H9 (cell line): ENCODE measurements at regions not wholly inside any gene's neighbourhood (a gene's known extent, or its start where the extent isn't known, plus 50 kb on each side); places are given as distances from the start of the nearest gene placed in this dataset.

Experiments
- DNase-seq: peaks from one replicate; pipeline ENCODE4 v3.0.0-alpha.2; 2017
- H2AFZ ChIP-seq: one replicate; pipeline ENCODE4 v1.6.1; 2013; ENCODE audit warnings: mild to moderate bottlenecking, low read length, control low read depth, moderate library complexity
- H2AK5ac ChIP-seq: 2 replicates; pipeline ENCODE4 v1.6.1; 2013; ENCODE audit warnings: low read length, control low read depth, mixed read lengths; ENCODE audit not compliant: insufficient read length
- H2BK120ac ChIP-seq: one replicate; pipeline ENCODE4 v1.6.1; 2013; ENCODE audit warnings: low read depth, mild to moderate bottlenecking, low read length, control low read depth, inconsistent platforms; ENCODE audit not compliant: poor library complexity, severe bottlenecking
- H2BK12ac ChIP-seq: 2 replicates; pipeline ENCODE4 v1.6.1; 2013; ENCODE audit warnings: low read length, control low read depth, mixed read lengths, low read depth; ENCODE audit not compliant: insufficient read length
- H2BK15ac ChIP-seq: 2 replicates; pipeline ENCODE4 v1.6.1; 2013; ENCODE audit warnings: low read depth, low read length, control low read depth
- H2BK20ac ChIP-seq: one replicate; pipeline ENCODE4 v1.6.1; 2013; ENCODE audit warnings: low read depth, mild to moderate bottlenecking, low read length, control low read depth, inconsistent platforms; ENCODE audit not compliant: poor library complexity, severe bottlenecking
- H2BK5ac ChIP-seq: 2 replicates; pipeline ENCODE4 v1.6.1; 2013; ENCODE audit warnings: low read length, control low read depth, mixed read lengths; ENCODE audit not compliant: insufficient read length
- H3K14ac ChIP-seq: 2 replicates; pipeline ENCODE4 v1.6.1; 2013; ENCODE audit warnings: low read length, control low read depth; ENCODE audit not compliant: insufficient read depth
- H3K18ac ChIP-seq: 2 replicates; pipeline ENCODE4 v1.6.1; 2013; ENCODE audit warnings: low read depth, mild to moderate bottlenecking, mixed read lengths, low read length, control low read depth; ENCODE audit not compliant: insufficient read length
- H3K23ac ChIP-seq: 2 replicates; pipeline ENCODE4 v1.6.1; 2013; ENCODE audit warnings: low read length, control low read depth, mixed read lengths, low read depth; ENCODE audit not compliant: insufficient read length
- H3K23me2 ChIP-seq: 2 replicates; pipeline ENCODE4 v1.6.1; 2013; ENCODE audit warnings: low read depth, mild to moderate bottlenecking, mixed read lengths, low read length, control low read depth; ENCODE audit not compliant: insufficient read length, poor library complexity, severe bottlenecking
- H3K27ac ChIP-seq: 2 replicates; pipeline ENCODE4 v1.5.1; 2013; ENCODE audit warnings: low read length, control low read depth, mixed read lengths, low read depth; ENCODE audit not compliant: insufficient read length
- H3K27me3 ChIP-seq: 2 replicates; pipeline ENCODE4 v1.6.1; 2013; ENCODE audit warnings: low read length, control low read depth, inconsistent platforms; ENCODE audit not compliant: insufficient read depth
- H3K4ac ChIP-seq: 2 replicates; pipeline ENCODE4 v1.6.1; 2013; ENCODE audit warnings: low read depth, mild to moderate bottlenecking, control low read depth, inconsistent platforms, low read length, moderate library complexity
- H3K4me1 ChIP-seq: 2 replicates; pipeline ENCODE4 v1.6.1; 2013; ENCODE audit warnings: low read length, control low read depth, inconsistent platforms; ENCODE audit not compliant: insufficient read depth
- H3K4me2 ChIP-seq: 2 replicates; pipeline ENCODE4 v1.6.1; 2013; ENCODE audit warnings: low read length, control low read depth, mixed read lengths; ENCODE audit not compliant: insufficient read length, insufficient read depth
- H3K56ac ChIP-seq: 2 replicates; pipeline ENCODE4 v1.6.1; 2013; ENCODE audit warnings: low read depth, mild to moderate bottlenecking, mixed read lengths, low read length, control low read depth; ENCODE audit not compliant: insufficient read length
- H3K79me1 ChIP-seq: 2 replicates; pipeline ENCODE4 v1.6.1; 2013; ENCODE audit warnings: low read depth, mild to moderate bottlenecking, moderate library complexity, low read length, control low read depth, inconsistent platforms; ENCODE audit not compliant: insufficient read depth, poor library complexity, severe bottlenecking
- H3K79me2 ChIP-seq: 2 replicates; pipeline ENCODE4 v1.6.1; 2013; ENCODE audit warnings: low read length, control low read depth, inconsistent platforms; ENCODE audit not compliant: insufficient read depth
- H3K9ac ChIP-seq: 2 replicates; pipeline ENCODE4 v1.6.1; 2013; ENCODE audit warnings: low read length, control low read depth, mixed read lengths; ENCODE audit not compliant: insufficient read length; ENCODE audit errors: extremely low read depth
- H3K9me3 ChIP-seq: one replicate; pipeline ENCODE4 v1.6.1; 2013; ENCODE audit warnings: low read depth, low read length, inconsistent platforms; ENCODE audit not compliant: control insufficient read depth
- H3T11ph ChIP-seq: one replicate; pipeline ENCODE4 v1.6.1; 2013; ENCODE audit warnings: mild to moderate bottlenecking, low read length, control low read depth, inconsistent platforms
- H4K20me1 ChIP-seq: one replicate; pipeline ENCODE4 v1.6.1; 2013; ENCODE audit not compliant: control insufficient read depth, insufficient read length, insufficient read depth
- H4K5ac ChIP-seq: 2 replicates; pipeline ENCODE4 v1.6.1; 2013; ENCODE audit warnings: low read depth, mild to moderate bottlenecking, mixed read lengths, low read length, control low read depth; ENCODE audit not compliant: insufficient read length
- H4K8ac ChIP-seq: replicated peaks from 2 replicates; pipeline ENCODE4 v1.6.1; 2013; ENCODE audit warnings: low read length, control low read depth, mixed read lengths, low read depth; ENCODE audit not compliant: insufficient read length
- H4K91ac ChIP-seq: 2 replicates; pipeline ENCODE4 v1.6.1; 2013; ENCODE audit warnings: low read depth, mild to moderate bottlenecking, moderate library complexity, mixed read lengths, low read length, control low read depth; ENCODE audit not compliant: insufficient read length
- H3K27ac Mint-ChIP-seq, 3 experiments: 2 replicates in 2 of 3; 3 replicates in 1 of 3; pipeline ENCODE4 v1.8.0; 2020 to 2021; ENCODE audit warnings: mixed read lengths in 3 of 3, mild to moderate bottlenecking in 1 of 3, moderate library complexity in 1 of 3
- H3K27me3 Mint-ChIP-seq: 2 replicates; pipeline ENCODE4 v1.8.0; 2021; ENCODE audit warnings: low read depth, mild to moderate bottlenecking, moderate library complexity, mixed read lengths
- H3K36me3 Mint-ChIP-seq, 3 experiments: 2 replicates in 2 of 3; 3 replicates in 1 of 3; pipeline ENCODE4 v1.8.0; 2020 to 2021; ENCODE audit warnings: low read depth in 3 of 3, mixed read lengths in 3 of 3; ENCODE audit not compliant: insufficient read depth in 1 of 3
- H3K4me1 Mint-ChIP-seq, 2 experiments: 2 replicates each; pipeline ENCODE4 v1.8.0; 2020; ENCODE audit warnings: mixed read lengths in 2 of 2
- H3K4me3 Mint-ChIP-seq, 2 experiments: 2 replicates in 1 of 2; 3 replicates in 1 of 2; pipeline ENCODE4 v1.8.0; 2020 to 2021; ENCODE audit warnings: mild to moderate bottlenecking in 2 of 2, mixed read lengths in 2 of 2, moderate library complexity in 1 of 2
- H3K9me3 Mint-ChIP-seq, 2 experiments: 2 replicates in 1 of 2; 3 replicates in 1 of 2; pipeline ENCODE4 v1.8.0; 2020; ENCODE audit warnings: mild to moderate bottlenecking in 2 of 2, mixed read lengths in 2 of 2, moderate library complexity in 1 of 2
- WGBS: extraction: QIAGEN DNeasy Blood & Tissue Kit; methylation state at CpG from one replicate; pipeline ENCODE4 v1.1.7; 2013; ENCODE audit warnings: missing lambda C conversion rate, low lambda C conversion rate, mixed read lengths; ENCODE audit not compliant: insufficient read length; ENCODE audit errors: extremely low coverage; 5-methylcytosine and 5-hydroxymethylcytosine counted together
- TF ChIP-seq, protein P1 (sequence below): fragments of 200-600 bp; sonication (generic); conservative IDR thresholded peaks from 3 replicates; pipeline ENCODE4 v1.8.0; 2021; ENCODE audit warnings: antibody characterized with exemption, mild to moderate bottlenecking

DNA sequence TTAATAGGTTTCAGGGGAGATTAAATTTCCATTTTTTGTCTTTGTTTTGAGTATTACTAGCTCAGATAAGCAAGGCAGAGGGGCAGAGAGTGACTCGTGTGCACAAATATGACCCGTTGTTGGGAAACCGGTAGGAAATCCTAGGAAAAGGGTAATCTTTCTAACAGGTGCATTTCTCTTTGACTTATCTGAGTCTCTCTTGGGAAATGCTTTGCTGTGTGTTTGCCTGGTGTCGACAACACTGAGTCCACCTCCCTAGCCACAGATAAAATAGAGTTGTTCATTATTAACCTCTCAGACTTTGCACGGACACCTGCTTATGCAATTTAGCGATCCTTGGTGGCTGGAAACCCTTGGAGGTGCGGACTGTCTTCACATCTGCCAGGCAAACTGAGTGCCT is 164.2 kb downstream of the FGF1 start:
- Histone ChIP-seq H3K23me2 (no peaks in the 10 kb centered on the region), H3K4me2 (no peak overlapping the region), H2BK20ac (no peak overlapping the region), H2BK15ac (no peak overlapping the region), H3K9ac (no peak overlapping the region), H2BK120ac (no peak overlapping the region), H3K18ac (no peak overlapping the region), H3K79me2 (no peaks in the 10 kb centered on the region), H2AK5ac (no peak overlapping the region), H3K4me1 (peaks cover 4% of the 10 kb centered on the region; the same call in 1 of the 2 replicates), H2BK5ac (no peak overlapping the region), H3K9me3 (no peaks in the 10 kb centered on the region), H4K8ac (no peak overlapping the region), H3K23ac (no peak overlapping the region), H3K27me3 (no peaks in the 10 kb centered on the region), H3K14ac (no peak overlapping the region), H3T11ph (no peak overlapping the region), H4K20me1 (no peaks in the 10 kb centered on the region), H3K56ac (no peak overlapping the region), H3K4ac (no peak overlapping the region), H4K91ac (no peak overlapping the region), H3K27ac (no peak overlapping the region), H2BK12ac (no peak overlapping the region), H4K5ac (no peak overlapping the region), H2AFZ (no peak overlapping the region), H3K79me1 (no peaks in the 10 kb centered on the region)
- peak overlapping the region in 1 of 3 experiments; percentile 49; a peak in 1 of 7 replicates for H3K27ac Mint-ChIP-seq
- peaks cover 13 to 19% of the 10 kb centered on the region in 2 experiments for H3K4me1 Mint-ChIP-seq
- TF ChIP-seq, protein P1, sequence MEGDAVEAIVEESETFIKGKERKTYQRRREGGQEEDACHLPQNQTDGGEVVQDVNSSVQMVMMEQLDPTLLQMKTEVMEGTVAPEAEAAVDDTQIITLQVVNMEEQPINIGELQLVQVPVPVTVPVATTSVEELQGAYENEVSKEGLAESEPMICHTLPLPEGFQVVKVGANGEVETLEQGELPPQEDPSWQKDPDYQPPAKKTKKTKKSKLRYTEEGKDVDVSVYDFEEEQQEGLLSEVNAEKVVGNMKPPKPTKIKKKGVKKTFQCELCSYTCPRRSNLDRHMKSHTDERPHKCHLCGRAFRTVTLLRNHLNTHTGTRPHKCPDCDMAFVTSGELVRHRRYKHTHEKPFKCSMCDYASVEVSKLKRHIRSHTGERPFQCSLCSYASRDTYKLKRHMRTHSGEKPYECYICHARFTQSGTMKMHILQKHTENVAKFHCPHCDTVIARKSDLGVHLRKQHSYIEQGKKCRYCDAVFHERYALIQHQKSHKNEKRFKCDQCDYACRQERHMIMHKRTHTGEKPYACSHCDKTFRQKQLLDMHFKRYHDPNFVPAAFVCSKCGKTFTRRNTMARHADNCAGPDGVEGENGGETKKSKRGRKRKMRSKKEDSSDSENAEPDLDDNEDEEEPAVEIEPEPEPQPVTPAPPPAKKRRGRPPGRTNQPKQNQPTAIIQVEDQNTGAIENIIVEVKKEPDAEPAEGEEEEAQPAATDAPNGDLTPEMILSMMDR = no peak
- peaks cover 5 to 7% of the 10 kb centered on the region in 2 experiments for H3K9me3 Mint-ChIP-seq
- no peak for DNase-seq
- H3K4me3 Mint-ChIP-seq = no peak overlapping the region
- WGBS = no CpG with 5 or more reads among the region's 7 CpGs
- H3K27me3 Mint-ChIP-seq = no peaks in the 10 kb centered on the region
- peaks cover 0 to 5% (median 4%) of the 10 kb centered on the region in 3 experiments; a peak in 6 of 7 replicates for H3K36me3 Mint-ChIP-seq
